SK-N-MC (cell line): ENCODE measurements at regions not wholly inside any gene's neighbourhood (a gene's known extent, or its start where the extent isn't known, plus 50 kb on each side); places are given as distances from the start of the nearest gene placed in this dataset.

Experiments used
- EZH2 ChIP-seq: fragments of 200-600 bp; sonication (generic); IDR thresholded peaks from one replicate; pipeline ENCODE4 v1.6.1; 2017; ENCODE audit warnings: antibody characterized with exemption
- FOXP2 ChIP-seq: optimal IDR thresholded peaks from 2 replicates; pipeline ENCODE3; 2011; ENCODE audit warnings: mild to moderate bottlenecking, moderate library complexity; ENCODE audit not compliant: insufficient read depth; ENCODE audit errors: extremely low read length, control extremely low read depth
- POLR2AphosphoS5 ChIP-seq: IDR thresholded peaks from 2 replicates; pipeline ENCODE4 v1.6.1; 2012; ENCODE audit warnings: mild to moderate bottlenecking, low read depth, low read length, borderline replicate concordance

DNA sequence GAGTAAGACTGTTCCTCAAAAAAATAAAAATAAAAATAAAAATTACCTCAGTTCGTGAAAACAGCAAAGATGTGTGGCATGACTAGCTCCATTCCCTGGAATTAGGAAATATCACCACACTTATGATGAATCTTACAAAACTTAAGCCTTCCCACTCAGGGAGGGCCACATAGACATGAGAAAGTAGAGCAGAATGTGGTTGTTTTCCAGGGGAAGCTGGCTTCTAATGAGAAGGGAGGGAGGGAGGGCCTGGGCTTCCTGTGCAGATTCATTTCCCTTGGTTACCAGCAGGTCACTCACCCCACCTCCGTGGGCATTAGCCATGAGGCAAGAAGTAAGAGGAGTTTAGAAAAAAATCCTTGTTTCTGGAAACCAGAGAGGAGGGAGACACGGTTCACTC is 95.9 kb upstream of the RMDN2 start:
- TF ChIP-seq EZH2: no peak
- no peak for TF ChIP-seq POLR2AphosphoS5
- TF ChIP-seq FOXP2: no peak
